ENCODE measurements at regions not wholly inside any gene's neighbourhood (a gene's known extent, or its start where the extent isn't known, plus 50 kb on each side); places are given as distances from the start of the nearest gene placed in this dataset.
A peak's percentile ranks its signal among the peaks of the same experiment; 100 is the strongest.

DNA sequence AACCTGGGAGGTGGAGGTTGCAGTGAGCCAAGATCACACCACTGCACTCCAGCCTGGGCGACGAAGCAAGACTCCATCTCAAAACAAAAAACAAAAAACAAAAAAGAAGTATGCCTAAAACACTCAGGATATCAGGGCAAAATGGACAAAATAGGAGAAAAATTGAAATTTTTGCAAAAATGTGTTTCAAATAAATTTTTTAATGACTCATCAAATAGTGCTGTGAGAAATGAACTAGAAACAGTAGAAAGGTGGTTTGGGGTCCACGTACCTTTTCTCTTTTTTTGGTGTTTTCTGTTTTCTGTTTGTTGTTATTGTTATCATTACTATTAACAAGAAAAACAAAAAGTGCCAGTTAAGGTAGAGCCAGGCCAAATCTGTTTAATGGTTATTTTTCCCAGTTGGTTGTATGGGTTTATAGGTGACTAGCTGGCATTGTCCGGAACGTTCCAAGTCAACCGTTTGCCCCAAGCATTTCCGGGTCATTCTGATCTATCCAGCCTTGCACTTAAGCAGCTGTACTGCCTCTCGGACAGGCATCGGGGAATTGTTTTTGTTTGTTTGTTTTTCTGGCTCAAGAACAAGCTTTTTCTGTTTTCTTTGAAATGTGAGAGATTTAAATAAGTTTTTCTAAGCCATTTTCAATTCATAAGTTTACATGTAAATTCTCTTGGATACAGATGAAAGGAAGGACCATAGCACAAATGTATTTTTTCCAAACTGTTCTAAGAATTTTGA is 157.0 kb upstream of the NEBL start:
- no peak for FAIRE-seq
- Histone ChIP-seq H3K36me3 (ENCODE audit: control insufficient read depth, insufficient read depth, low read length) (no peaks in the 10 kb centered on the region), H3K27me3 (ENCODE audit: control insufficient read depth, insufficient read depth, low read length) (no peaks in the 10 kb centered on the region), H3K4me3 (ENCODE audit: low read depth, low read length) (no peak overlapping the region)
- TF ChIP-seq, protein P1, sequence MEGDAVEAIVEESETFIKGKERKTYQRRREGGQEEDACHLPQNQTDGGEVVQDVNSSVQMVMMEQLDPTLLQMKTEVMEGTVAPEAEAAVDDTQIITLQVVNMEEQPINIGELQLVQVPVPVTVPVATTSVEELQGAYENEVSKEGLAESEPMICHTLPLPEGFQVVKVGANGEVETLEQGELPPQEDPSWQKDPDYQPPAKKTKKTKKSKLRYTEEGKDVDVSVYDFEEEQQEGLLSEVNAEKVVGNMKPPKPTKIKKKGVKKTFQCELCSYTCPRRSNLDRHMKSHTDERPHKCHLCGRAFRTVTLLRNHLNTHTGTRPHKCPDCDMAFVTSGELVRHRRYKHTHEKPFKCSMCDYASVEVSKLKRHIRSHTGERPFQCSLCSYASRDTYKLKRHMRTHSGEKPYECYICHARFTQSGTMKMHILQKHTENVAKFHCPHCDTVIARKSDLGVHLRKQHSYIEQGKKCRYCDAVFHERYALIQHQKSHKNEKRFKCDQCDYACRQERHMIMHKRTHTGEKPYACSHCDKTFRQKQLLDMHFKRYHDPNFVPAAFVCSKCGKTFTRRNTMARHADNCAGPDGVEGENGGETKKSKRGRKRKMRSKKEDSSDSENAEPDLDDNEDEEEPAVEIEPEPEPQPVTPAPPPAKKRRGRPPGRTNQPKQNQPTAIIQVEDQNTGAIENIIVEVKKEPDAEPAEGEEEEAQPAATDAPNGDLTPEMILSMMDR (IDR thresholded peaks at IDR 0.05; ENCODE audit: insufficient read depth, low read length, severe bottlenecking) = no peak
- no peak for DNase-seq (ENCODE audit: low read depth)

DNA sequence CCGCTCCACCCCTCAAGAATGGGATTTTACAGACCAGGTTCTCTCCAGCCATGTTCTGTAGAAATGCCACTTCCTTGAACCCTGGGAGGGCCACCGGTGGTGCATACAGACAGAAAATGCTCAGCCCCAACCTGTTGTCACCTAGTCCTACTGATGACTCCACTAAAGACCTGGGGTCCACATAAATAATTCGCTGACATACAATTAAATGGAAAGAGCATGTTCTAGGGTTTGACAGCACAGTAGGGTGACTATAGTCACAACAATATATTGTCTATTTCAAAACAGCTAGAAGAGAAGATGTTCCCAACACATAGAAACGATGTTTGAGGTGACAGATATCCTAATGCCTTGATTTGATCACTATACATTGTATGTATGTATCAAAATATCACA is 155.6 kb upstream of the NEBL start:
- DNase-seq (ENCODE audit: low read depth) = no peak

DNA sequence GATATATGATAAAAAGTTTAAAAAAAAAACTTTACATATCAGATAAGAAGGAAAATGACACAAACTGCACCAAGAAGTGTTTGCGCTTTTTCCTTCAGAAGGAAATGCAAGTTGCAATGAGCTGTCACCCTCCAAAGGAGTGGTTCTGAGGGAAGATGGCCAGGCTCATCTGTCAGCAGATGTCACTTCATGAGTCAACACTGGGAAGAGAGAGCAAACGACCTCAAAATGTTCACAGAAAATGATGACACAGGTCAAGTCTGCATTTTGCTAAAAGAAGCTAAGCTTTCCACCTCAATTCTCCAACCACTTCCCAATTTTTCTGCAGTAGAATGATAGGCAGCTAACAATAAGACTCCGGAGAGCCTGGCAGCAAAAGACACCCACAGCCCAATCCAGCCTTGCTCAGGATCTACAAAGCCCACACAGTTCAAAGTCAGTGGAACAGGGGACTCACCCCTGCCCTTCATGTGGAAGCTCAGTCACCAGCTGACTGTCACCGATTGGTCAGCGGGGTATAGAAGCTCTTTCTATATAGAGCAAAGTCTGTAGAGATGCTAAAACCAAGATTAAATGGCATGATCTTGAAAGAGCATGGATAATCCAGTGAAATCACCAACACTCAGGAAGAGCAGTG is 155.1 kb upstream of the NEBL start:
- TF ChIP-seq, protein P1 (IDR thresholded peaks at IDR 0.05; ENCODE audit: insufficient read depth, low read length, severe bottlenecking) = no peak
- Histone ChIP-seq H3K4me3 (ENCODE audit: low read depth, low read length) (no peak overlapping the region), H3K27me3 (ENCODE audit: control insufficient read depth, insufficient read depth, low read length) (no peaks in the 10 kb centered on the region), H3K36me3 (ENCODE audit: control insufficient read depth, insufficient read depth, low read length) (no peaks in the 10 kb centered on the region)
- FAIRE-seq (no peak), DNase-seq (ENCODE audit: low read depth) (no peak)

More for the DNA sequence above, 155.6 kb upstream of the NEBL start:
- no peaks in the 10 kb centered on the region for H3K36me3 ChIP-seq (ENCODE audit: control insufficient read depth, insufficient read depth, low read length)
- TF ChIP-seq, protein P1 (IDR thresholded peaks at IDR 0.05; ENCODE audit: insufficient read depth, low read length, severe bottlenecking) = no peak
- H3K27me3 ChIP-seq (ENCODE audit: control insufficient read depth, insufficient read depth, low read length) = no peaks in the 10 kb centered on the region
- no peak overlapping the region for H3K4me3 ChIP-seq (ENCODE audit: low read depth, low read length)
- no peak for FAIRE-seq

DNA sequence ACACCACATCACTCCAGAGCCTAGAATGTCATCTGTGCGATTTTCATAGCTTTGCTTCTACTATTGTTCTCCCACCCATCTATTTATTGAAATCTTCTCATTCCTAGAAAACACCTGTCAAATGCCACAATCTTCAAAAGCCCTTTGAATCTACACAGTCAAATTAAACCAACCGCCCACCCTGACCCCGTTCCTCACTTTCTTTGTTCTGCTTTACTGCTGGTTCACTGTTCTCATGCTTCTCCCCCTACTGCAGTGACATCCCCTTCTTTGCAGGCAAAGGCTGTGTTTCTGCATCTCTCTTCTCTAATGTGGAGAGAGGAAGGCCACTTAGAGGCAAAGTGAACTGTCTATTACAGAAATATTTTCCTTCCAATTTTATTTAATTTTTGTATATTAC is 152.4 kb upstream of the NEBL start:
- H3K4me3 ChIP-seq (ENCODE audit: low read depth, low read length) = no peak overlapping the region
- TF ChIP-seq, protein P1 (IDR thresholded peaks at IDR 0.05; ENCODE audit: insufficient read depth, low read length, severe bottlenecking) = no peak
- no peak for DNase-seq (ENCODE audit: low read depth)
- H3K36me3 ChIP-seq (ENCODE audit: control insufficient read depth, insufficient read depth, low read length) = no peaks in the 10 kb centered on the region
- H3K27me3 ChIP-seq (ENCODE audit: control insufficient read depth, insufficient read depth, low read length) = no peaks in the 10 kb centered on the region
- no peak for FAIRE-seq

DNA sequence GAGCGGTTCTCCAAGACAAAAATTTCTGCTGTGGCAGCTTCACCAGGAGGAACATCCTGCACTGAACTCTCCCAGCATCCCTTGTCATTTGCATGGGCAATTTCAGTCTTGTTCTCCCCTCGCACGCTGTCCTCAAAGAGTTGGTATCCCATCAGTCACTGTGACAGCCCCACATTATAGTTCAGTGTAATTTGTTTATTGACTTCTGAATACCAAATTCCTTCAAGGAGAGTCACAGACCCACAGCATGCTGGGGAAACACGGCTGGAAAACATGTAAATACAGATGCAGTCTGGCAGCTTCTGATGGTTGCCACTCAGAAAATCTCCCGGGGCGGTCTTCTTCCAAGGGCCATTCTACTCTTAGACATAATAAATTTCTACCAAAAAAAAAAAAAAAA is 151.0 kb upstream of the NEBL start:
- Histone ChIP-seq H3K4me3 (ENCODE audit: low read depth, low read length) (no peak overlapping the region), H3K27me3 (ENCODE audit: control insufficient read depth, insufficient read depth, low read length) (no peaks in the 10 kb centered on the region), H3K36me3 (ENCODE audit: control insufficient read depth, insufficient read depth, low read length) (no peaks in the 10 kb centered on the region)
- peak; percentile 50 for DNase-seq (ENCODE audit: low read depth)
- FAIRE-seq = no peak
- TF ChIP-seq, protein P1 (IDR thresholded peaks at IDR 0.05; ENCODE audit: insufficient read depth, low read length, severe bottlenecking) = no peak

Data from bronchial epithelial cell (primary cell).